ENCODE measurements at regions not wholly inside any gene's neighbourhood (a gene's known extent, or its start where the extent isn't known, plus 50 kb on each side); places are given as distances from the start of the nearest gene placed in this dataset.

DNA sequence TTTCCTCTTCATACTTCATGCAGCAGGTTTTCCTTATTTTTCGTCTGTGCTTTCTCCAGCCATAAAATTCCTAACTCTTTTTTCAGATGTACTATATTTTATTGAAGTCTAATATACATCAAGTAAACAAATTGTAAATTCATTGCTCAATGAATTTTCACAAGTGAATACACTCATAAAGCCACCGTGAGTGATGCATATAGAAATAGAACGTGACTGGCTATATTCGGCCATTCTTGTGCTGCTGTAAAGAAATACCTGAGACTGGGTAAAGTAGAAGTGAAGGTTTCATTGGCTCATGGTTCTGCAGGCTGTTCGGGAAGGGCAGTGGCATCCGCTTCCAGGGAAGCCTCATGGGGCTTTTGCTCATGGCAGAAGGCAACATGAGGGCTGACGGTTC is 868.4 kb upstream of the EEF2KMT start:
- Histone ChIP-seq H3K27ac (ENCODE audit: low read depth, low read length) (no peak overlapping the region), H3K9ac (ENCODE audit: low read depth in 1 of 3, low read length in 3 of 3) (no peak overlapping the region), H3K4me1 (ENCODE audit: control insufficient read depth in 3 of 3, insufficient read depth in 3 of 3, low read length in 3 of 3) (no peaks in the 10 kb centered on the region), H3K27me3 (ENCODE audit: control insufficient read depth in 3 of 3, insufficient read depth in 3 of 3, low read length in 3 of 3) (no peaks in the 10 kb centered on the region), H3K4me3 (ENCODE audit: low read length in 3 of 3) (no peak overlapping the region), H3K36me3 (ENCODE audit: control insufficient read depth in 3 of 3, insufficient read depth in 3 of 3, low read length in 3 of 3) (no peaks in the 10 kb centered on the region), H3K9me3 (ENCODE audit: control insufficient read depth in 3 of 3, low read length in 3 of 3) (peaks cover 0 to 8% (median 0%) of the 10 kb centered on the region in 3 donors)

DNA sequence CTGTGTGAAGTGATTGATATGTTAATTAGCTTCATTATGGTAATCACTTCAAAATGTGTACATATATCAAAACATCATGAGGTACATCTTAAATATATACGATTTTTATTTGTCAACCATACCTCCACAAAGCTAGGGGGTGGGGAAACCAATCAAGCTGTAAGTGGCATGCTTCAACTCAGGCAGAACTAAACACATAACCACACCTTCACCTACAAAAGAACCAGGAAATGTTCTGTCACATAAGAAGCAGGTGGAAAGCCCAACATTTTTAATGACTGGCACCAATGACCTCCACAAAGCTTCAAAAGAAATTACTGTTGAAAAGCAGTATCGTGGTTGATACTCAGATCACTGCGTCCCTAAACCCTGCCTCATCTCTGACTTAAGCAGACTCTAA is 867.7 kb upstream of the EEF2KMT start:
- no peaks in the 10 kb centered on the region for H3K36me3 ChIP-seq (ENCODE audit: control insufficient read depth in 3 of 3, insufficient read depth in 3 of 3, low read length in 3 of 3)
- H3K9ac ChIP-seq (ENCODE audit: low read depth in 1 of 3, low read length in 3 of 3): no peak overlapping the region
- no peaks in the 10 kb centered on the region for H3K4me1 ChIP-seq (ENCODE audit: control insufficient read depth in 3 of 3, insufficient read depth in 3 of 3, low read length in 3 of 3)
- no peak overlapping the region for H3K4me3 ChIP-seq (ENCODE audit: low read length in 3 of 3)
- H3K27me3 ChIP-seq (ENCODE audit: control insufficient read depth in 3 of 3, insufficient read depth in 3 of 3, low read length in 3 of 3): no peaks in the 10 kb centered on the region
- peaks cover 0 to 5% (median 0%) of the 10 kb centered on the region in 3 donors for H3K9me3 ChIP-seq (ENCODE audit: control insufficient read depth in 3 of 3, low read length in 3 of 3)
- no peak overlapping the region for H3K27ac ChIP-seq (ENCODE audit: low read depth, low read length)

DNA sequence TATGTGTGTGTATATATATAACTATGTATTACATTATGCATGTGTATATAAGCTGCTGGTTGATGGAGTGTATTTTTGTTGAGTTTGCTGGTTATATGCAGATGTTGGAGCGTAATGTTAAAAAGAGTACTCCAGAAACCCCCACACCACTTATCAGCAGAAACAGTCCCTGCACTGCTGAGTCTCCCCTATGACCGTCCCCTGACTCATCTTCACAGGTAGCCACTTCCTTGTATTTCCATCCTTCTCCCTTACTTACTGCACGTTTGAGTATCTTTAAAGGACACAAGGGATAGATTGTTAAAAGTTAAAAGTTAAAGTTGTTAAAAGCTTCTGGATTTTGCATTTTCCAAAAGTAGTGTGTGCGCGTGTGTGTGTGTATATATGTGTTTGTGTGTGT is 853.9 kb upstream of the EEF2KMT start:
- Histone ChIP-seq H3K9ac (ENCODE audit: low read depth in 1 of 3, low read length in 3 of 3) (no peak overlapping the region), H3K4me3 (ENCODE audit: low read length in 3 of 3) (no peak overlapping the region), H3K36me3 (ENCODE audit: control insufficient read depth in 3 of 3, insufficient read depth in 3 of 3, low read length in 3 of 3) (no peaks in the 10 kb centered on the region), H3K4me1 (ENCODE audit: control insufficient read depth in 3 of 3, insufficient read depth in 3 of 3, low read length in 3 of 3) (no peaks in the 10 kb centered on the region), H3K27me3 (ENCODE audit: control insufficient read depth in 3 of 3, insufficient read depth in 3 of 3, low read length in 3 of 3) (no peaks in the 10 kb centered on the region), H3K9me3 (ENCODE audit: control insufficient read depth in 3 of 3, low read length in 3 of 3) (no peaks in the 10 kb centered on the region), H3K27ac (ENCODE audit: low read depth, low read length) (no peak overlapping the region)

DNA sequence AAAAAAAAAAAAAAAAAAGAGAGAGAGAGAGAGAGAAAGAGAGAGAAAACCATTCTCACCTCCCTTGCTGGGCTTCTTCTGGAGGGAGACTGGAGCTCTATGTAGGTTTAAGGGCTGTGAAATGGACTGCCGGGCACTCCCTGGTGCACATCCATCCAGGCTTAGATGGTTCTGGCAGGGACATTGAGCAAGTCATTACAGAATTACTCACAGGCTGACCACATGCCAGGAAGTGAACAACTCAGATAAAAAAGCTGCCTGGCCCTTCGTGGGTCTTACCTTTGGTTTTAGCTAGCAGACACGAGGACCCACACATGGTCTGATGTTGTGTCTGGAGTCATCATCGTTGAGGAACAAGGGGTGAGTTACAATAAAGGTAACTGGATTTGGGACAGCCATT is 847.4 kb upstream of the EEF2KMT start:
- no peaks in the 10 kb centered on the region for H3K4me1 ChIP-seq (ENCODE audit: control insufficient read depth in 3 of 3, insufficient read depth in 3 of 3, low read length in 3 of 3)
- H3K27me3 ChIP-seq (ENCODE audit: control insufficient read depth in 3 of 3, insufficient read depth in 3 of 3, low read length in 3 of 3): no peaks in the 10 kb centered on the region
- no peak overlapping the region for H3K27ac ChIP-seq (ENCODE audit: low read depth, low read length)
- no peak overlapping the region for H3K4me3 ChIP-seq (ENCODE audit: low read length in 3 of 3)
- peaks cover 0 to 4% (median 2%) of the 10 kb centered on the region in 3 donors for H3K9me3 ChIP-seq (ENCODE audit: control insufficient read depth in 3 of 3, low read length in 3 of 3)
- no peak overlapping the region for H3K9ac ChIP-seq (ENCODE audit: low read depth in 1 of 3, low read length in 3 of 3)
- H3K36me3 ChIP-seq (ENCODE audit: control insufficient read depth in 3 of 3, insufficient read depth in 3 of 3, low read length in 3 of 3): no peaks in the 10 kb centered on the region

DNA sequence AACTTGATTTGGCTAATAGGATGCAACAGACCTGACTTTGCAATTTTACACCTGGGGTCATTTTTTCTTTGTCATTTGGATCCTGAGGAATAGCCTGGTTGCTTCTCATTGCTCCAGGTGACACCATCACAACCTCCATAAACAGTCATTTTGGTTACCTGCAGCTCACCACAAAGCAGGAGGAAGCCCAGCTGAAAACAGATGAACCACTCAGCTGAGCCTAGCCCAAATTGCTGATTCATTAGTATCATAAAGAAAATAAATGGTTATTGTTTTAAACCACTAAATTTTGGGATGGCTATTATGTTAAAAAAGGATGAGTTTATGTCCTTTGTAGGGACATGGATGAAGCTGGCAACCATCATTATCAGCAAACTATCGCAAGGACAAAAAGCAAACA is 841.0 kb upstream of the EEF2KMT start:
- Histone ChIP-seq H3K9ac (ENCODE audit: low read depth in 1 of 3, low read length in 3 of 3) (no peak overlapping the region), H3K36me3 (ENCODE audit: control insufficient read depth in 3 of 3, insufficient read depth in 3 of 3, low read length in 3 of 3) (no peaks in the 10 kb centered on the region), H3K9me3 (ENCODE audit: control insufficient read depth in 3 of 3, low read length in 3 of 3) (peaks cover 0 to 4% (median 0%) of the 10 kb centered on the region in 3 donors), H3K4me3 (ENCODE audit: low read length in 3 of 3) (no peak overlapping the region), H3K27ac (ENCODE audit: low read depth, low read length) (no peak overlapping the region), H3K27me3 (ENCODE audit: control insufficient read depth in 3 of 3, insufficient read depth in 3 of 3, low read length in 3 of 3) (no peaks in the 10 kb centered on the region), H3K4me1 (ENCODE audit: control insufficient read depth in 3 of 3, insufficient read depth in 3 of 3, low read length in 3 of 3) (no peaks in the 10 kb centered on the region)

DNA sequence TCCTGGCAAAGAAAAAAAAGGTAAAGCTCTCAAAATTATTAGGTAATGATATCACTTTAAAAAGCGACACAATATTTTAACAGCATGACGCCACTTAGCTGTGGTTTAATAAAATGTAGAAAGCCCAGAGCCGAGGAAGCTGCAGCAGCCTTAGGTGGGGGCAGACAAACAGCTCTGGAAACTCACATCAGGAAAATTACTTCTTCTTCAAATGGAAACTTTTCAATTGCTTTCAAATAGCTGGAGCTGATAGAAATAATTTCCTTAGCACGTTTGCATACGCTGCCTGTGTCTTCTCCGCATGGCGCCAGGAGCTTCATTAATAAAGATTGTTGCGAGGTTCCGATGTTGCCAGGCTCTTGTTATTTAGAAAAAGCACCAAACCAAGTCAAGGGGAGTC is 835.3 kb upstream of the EEF2KMT start:
- no peak overlapping the region for H3K4me3 ChIP-seq (ENCODE audit: low read length in 3 of 3)
- no peak overlapping the region for H3K27ac ChIP-seq (ENCODE audit: low read depth, low read length)
- no peaks in the 10 kb centered on the region for H3K36me3 ChIP-seq (ENCODE audit: control insufficient read depth in 3 of 3, insufficient read depth in 3 of 3, low read length in 3 of 3)
- no peaks in the 10 kb centered on the region for H3K27me3 ChIP-seq (ENCODE audit: control insufficient read depth in 3 of 3, insufficient read depth in 3 of 3, low read length in 3 of 3)
- H3K4me1 ChIP-seq (ENCODE audit: control insufficient read depth in 3 of 3, insufficient read depth in 3 of 3, low read length in 3 of 3): no peaks in the 10 kb centered on the region
- H3K9me3 ChIP-seq (ENCODE audit: control insufficient read depth in 3 of 3, low read length in 3 of 3): no peaks in the 10 kb centered on the region
- H3K9ac ChIP-seq (ENCODE audit: low read depth in 1 of 3, low read length in 3 of 3): no peak overlapping the region

DNA sequence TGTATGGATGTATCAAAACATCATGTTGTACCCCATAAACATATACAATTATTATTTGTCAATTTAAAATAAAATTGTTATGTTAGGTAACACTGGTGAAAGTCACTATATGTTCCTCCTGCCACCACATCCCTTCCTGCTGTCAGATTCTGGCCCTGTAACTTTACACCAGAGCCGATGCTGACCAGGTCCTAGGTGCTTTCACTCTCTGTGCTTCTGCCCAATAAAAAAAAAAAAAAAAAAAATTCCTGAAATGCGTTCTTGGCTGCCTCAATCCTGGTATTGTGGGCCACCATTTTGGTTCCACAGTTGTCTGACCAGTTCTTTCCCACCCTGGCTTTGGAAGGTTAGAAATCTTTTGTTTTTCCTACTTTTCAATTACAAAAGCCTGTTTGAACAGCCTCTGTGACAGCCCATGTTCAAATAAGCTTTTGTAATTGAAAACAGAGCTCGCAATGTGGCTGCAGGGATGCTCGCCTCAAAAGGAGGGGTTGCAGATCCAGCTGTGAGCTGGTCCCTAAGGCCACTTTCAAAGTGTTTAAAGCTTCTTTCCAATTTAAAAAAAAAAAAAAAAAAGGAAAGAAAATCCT is 831.0 kb upstream of the EEF2KMT start:
- H3K4me1 ChIP-seq (ENCODE audit: control insufficient read depth in 3 of 3, insufficient read depth in 3 of 3, low read length in 3 of 3): no peaks in the 10 kb centered on the region
- no peak overlapping the region for H3K9ac ChIP-seq (ENCODE audit: low read depth in 1 of 3, low read length in 3 of 3)
- H3K27ac ChIP-seq (ENCODE audit: low read depth, low read length): no peak overlapping the region
- H3K27me3 ChIP-seq (ENCODE audit: control insufficient read depth in 3 of 3, insufficient read depth in 3 of 3, low read length in 3 of 3): no peaks in the 10 kb centered on the region
- no peak overlapping the region for H3K4me3 ChIP-seq (ENCODE audit: low read length in 3 of 3)
- H3K9me3 ChIP-seq (ENCODE audit: control insufficient read depth in 3 of 3, low read length in 3 of 3): peaks cover 0 to 3% (median 0%) of the 10 kb centered on the region in 3 donors
- H3K36me3 ChIP-seq (ENCODE audit: control insufficient read depth in 3 of 3, insufficient read depth in 3 of 3, low read length in 3 of 3): no peaks in the 10 kb centered on the region

DNA sequence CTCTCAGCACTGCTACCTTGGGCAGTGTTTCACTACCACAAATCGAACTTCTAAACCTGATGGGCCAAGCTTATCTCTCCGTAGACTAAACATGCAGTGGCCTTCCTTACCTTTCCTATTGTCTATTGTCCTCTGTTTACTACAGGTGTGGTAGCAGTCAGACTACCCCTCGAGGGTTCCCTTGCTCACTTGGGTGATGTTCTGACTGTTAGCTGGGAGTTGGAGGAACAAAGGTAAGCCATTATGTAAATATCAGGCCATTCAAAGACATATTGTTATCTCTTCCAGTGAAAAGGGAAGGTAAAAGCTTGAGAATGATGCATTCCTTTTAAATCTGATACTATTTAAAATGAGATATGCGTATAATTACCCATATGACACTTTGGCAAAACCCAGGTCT is 828.3 kb upstream of the EEF2KMT start:
- H3K9me3 ChIP-seq (ENCODE audit: control insufficient read depth in 3 of 3, low read length in 3 of 3): peaks cover 0 to 3% (median 0%) of the 10 kb centered on the region in 3 donors
- H3K27me3 ChIP-seq (ENCODE audit: control insufficient read depth in 3 of 3, insufficient read depth in 3 of 3, low read length in 3 of 3): no peaks in the 10 kb centered on the region
- H3K4me1 ChIP-seq (ENCODE audit: control insufficient read depth in 3 of 3, insufficient read depth in 3 of 3, low read length in 3 of 3): no peaks in the 10 kb centered on the region
- no peaks in the 10 kb centered on the region for H3K36me3 ChIP-seq (ENCODE audit: control insufficient read depth in 3 of 3, insufficient read depth in 3 of 3, low read length in 3 of 3)
- no peak overlapping the region for H3K4me3 ChIP-seq (ENCODE audit: low read length in 3 of 3)
- H3K27ac ChIP-seq (ENCODE audit: low read depth, low read length): no peak overlapping the region
- H3K9ac ChIP-seq (ENCODE audit: low read depth in 1 of 3, low read length in 3 of 3): no peak overlapping the region

DNA sequence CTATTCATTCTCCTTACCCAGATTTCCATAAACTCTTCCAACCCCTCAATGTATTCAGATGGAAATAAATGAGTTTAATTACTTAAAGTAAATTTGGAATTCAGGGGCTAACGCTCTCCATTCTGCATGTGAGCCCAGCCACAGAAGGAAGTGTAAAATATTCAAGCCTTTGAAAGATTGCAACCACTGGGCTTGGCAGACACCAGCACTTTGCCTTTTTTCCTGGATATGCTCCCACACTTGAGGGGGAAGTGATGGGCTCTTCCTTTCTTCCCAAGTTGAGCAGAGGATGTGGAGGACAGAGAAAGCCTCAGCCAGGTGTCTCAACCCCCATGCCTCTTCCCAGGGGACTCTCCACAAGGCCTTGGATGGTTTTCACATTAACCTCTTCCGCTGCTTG is 825.1 kb upstream of the EEF2KMT start:
- no peak overlapping the region for H3K27ac ChIP-seq (ENCODE audit: low read depth, low read length)
- no peaks in the 10 kb centered on the region for H3K4me1 ChIP-seq (ENCODE audit: control insufficient read depth in 3 of 3, insufficient read depth in 3 of 3, low read length in 3 of 3)
- no peaks in the 10 kb centered on the region for H3K27me3 ChIP-seq (ENCODE audit: control insufficient read depth in 3 of 3, insufficient read depth in 3 of 3, low read length in 3 of 3)
- H3K36me3 ChIP-seq (ENCODE audit: control insufficient read depth in 3 of 3, insufficient read depth in 3 of 3, low read length in 3 of 3): no peaks in the 10 kb centered on the region
- no peak overlapping the region for H3K4me3 ChIP-seq (ENCODE audit: low read length in 3 of 3)
- no peak overlapping the region for H3K9ac ChIP-seq (ENCODE audit: low read depth in 1 of 3, low read length in 3 of 3)
- peaks cover 0 to 2% (median 0%) of the 10 kb centered on the region in 3 donors for H3K9me3 ChIP-seq (ENCODE audit: control insufficient read depth in 3 of 3, low read length in 3 of 3)

DNA sequence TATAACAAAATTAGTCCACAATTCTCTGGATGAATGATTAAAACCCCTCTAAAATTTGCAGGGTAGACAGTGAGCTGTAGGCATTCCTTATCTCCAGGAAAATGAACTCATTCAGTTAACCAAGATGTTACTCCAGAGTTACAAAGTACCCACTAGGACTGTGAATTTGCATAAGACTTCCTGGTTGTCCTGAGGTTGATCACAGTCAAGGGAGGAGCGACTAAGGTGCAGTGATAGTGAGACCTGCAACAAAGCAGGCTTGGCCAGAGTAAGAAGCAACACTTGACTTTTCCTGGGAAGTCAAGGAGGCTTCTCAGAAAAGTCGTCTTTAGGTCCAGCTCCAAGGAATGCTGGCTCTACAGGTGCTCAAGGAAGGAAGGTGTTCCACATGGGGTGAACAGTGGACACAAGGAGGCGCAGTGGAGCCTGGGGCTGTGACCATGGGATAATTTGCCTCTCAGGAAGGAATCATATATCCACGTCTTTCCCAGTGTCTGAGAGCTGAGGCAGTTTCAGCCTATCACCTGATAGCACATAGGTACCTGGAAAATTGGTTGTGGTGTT is 821.1 kb upstream of the EEF2KMT start:
- Histone ChIP-seq H3K9me3 (ENCODE audit: control insufficient read depth in 3 of 3, low read length in 3 of 3) (no peaks in the 10 kb centered on the region), H3K27ac (ENCODE audit: low read depth, low read length) (no peak overlapping the region), H3K4me3 (ENCODE audit: low read length in 3 of 3) (no peak overlapping the region), H3K9ac (ENCODE audit: low read depth in 1 of 3, low read length in 3 of 3) (no peak overlapping the region), H3K36me3 (ENCODE audit: control insufficient read depth in 3 of 3, insufficient read depth in 3 of 3, low read length in 3 of 3) (no peaks in the 10 kb centered on the region), H3K27me3 (ENCODE audit: control insufficient read depth in 3 of 3, insufficient read depth in 3 of 3, low read length in 3 of 3) (no peaks in the 10 kb centered on the region), H3K4me1 (ENCODE audit: control insufficient read depth in 3 of 3, insufficient read depth in 3 of 3, low read length in 3 of 3) (no peaks in the 10 kb centered on the region)
